Neural cell (in vitro differentiated cells): ENCODE measurements at regions not wholly inside any gene's neighbourhood (a gene's known extent, or its start where the extent isn't known, plus 50 kb on each side); places are given as distances from the start of the nearest gene placed in this dataset.

Source experiments
- H2AFZ ChIP-seq: fragments of 200-600, 300-800 bp; sonication (generic), shearing (Covaris generic); 2 replicates; pipeline ENCODE4 v1.6.0; 2014; ENCODE audit warnings: low read depth, mild to moderate bottlenecking, antibody characterized with exemption, low read length, moderate library complexity
- H3F3A ChIP-seq: fragments of 200-600 bp; shearing (Covaris generic); 2 replicates; pipeline ENCODE4 v1.6.1; 2016; ENCODE audit warnings: mild to moderate bottlenecking, moderate library complexity, mixed read lengths, antibody characterized with exemption, low read length; ENCODE audit not compliant: insufficient read depth, poor library complexity, severe bottlenecking
- H3K27ac ChIP-seq: fragments of 200-600, 300-800 bp; sonication (generic), shearing (Covaris generic); 2 replicates; pipeline ENCODE4 v1.5.1; 2014; ENCODE audit warnings: mild to moderate bottlenecking, low read length, moderate library complexity
- H3K27me3 ChIP-seq: fragments of 300-800, 200-600 bp; sonication (generic), shearing (Covaris generic); 2 replicates; pipeline ENCODE4 v1.6.0; 2014; ENCODE audit warnings: mild to moderate bottlenecking, low read depth, low read length, moderate library complexity; ENCODE audit not compliant: insufficient read depth
- H3K36me3 ChIP-seq: fragments of 300-800, 200-600 bp; sonication (generic), shearing (Covaris generic); 2 replicates; pipeline ENCODE4 v1.5.1; 2014; ENCODE audit warnings: mild to moderate bottlenecking, antibody characterized with exemption, low read length, moderate library complexity; ENCODE audit not compliant: insufficient read depth
- H3K4me2 ChIP-seq: fragments of 300-800, 200-600 bp; sonication (generic), shearing (Covaris generic); 2 replicates; pipeline ENCODE4 v1.6.0; 2014; ENCODE audit warnings: mild to moderate bottlenecking, low read length
- H3K4me3 ChIP-seq: fragments of 300-800, 200-600 bp; sonication (generic), shearing (Covaris generic); 2 replicates; pipeline ENCODE4 v1.5.1; 2014; ENCODE audit warnings: mild to moderate bottlenecking, low read length, moderate library complexity
- H3K79me2 ChIP-seq: fragments of 200-600 bp; shearing (Covaris generic); replicated peaks from 2 replicates; pipeline ENCODE4 v1.6.0; 2014; ENCODE audit warnings: mild to moderate bottlenecking, low read length, moderate library complexity; ENCODE audit not compliant: insufficient read depth
- H3K9ac ChIP-seq: fragments of 300-800, 200-600 bp; sonication (generic), shearing (Covaris generic); 2 replicates; pipeline ENCODE4 v1.6.1; 2016; ENCODE audit warnings: mild to moderate bottlenecking, low read length, mixed read lengths
- H3K9me2 ChIP-seq: fragments of 200-600 bp; shearing (Covaris generic); 2 replicates; pipeline ENCODE4 v1.6.1; 2016; ENCODE audit warnings: mild to moderate bottlenecking, low read length, mixed read lengths; ENCODE audit not compliant: insufficient read depth
- H3K9me3 ChIP-seq: fragments of 200-600, 300-800 bp; sonication (generic), shearing (Covaris generic); 2 replicates; pipeline ENCODE4 v1.6.1; 2016; ENCODE audit warnings: mild to moderate bottlenecking, mixed run types, low read length, moderate library complexity, mixed read lengths
- H4K20me1 ChIP-seq: fragments of 200-600 bp; shearing (Covaris generic); 2 replicates; pipeline ENCODE4 v1.6.1; 2016; ENCODE audit warnings: mild to moderate bottlenecking, mixed run types; ENCODE audit not compliant: insufficient read depth
- CTCF ChIP-seq: fragments of 450-650 bp; IDR thresholded peaks from 2 replicates; pipeline ENCODE4 v1.5.1; 2014; ENCODE audit warnings: antibody characterized with exemption, mild to moderate bottlenecking, moderate library complexity; ENCODE audit not compliant: poor library complexity, severe bottlenecking
- EP300 ChIP-seq: fragments of 450-650 bp; conservative IDR thresholded peaks from 2 replicates; pipeline ENCODE4 v1.6.1; 2014; ENCODE audit warnings: antibody characterized with exemption, mild to moderate bottlenecking, moderate library complexity; ENCODE audit not compliant: poor library complexity, severe bottlenecking
- EZH2 ChIP-seq: fragments of 200-600, 300-800 bp; shearing (Covaris generic), sonication (generic); IDR thresholded peaks from 2 replicates; pipeline ENCODE4 v1.6.1; 2014; ENCODE audit warnings: antibody characterized with exemption, low read length, borderline replicate concordance, mild to moderate bottlenecking; ENCODE audit not compliant: insufficient read depth, poor library complexity, severe bottlenecking
- MXI1 ChIP-seq: fragments of 450-650 bp; conservative IDR thresholded peaks from 2 replicates; pipeline ENCODE4 v1.6.1; 2014; ENCODE audit warnings: antibody characterized with exemption, mild to moderate bottlenecking; ENCODE audit not compliant: poor library complexity, severe bottlenecking
- POLR2AphosphoS5 ChIP-seq: IDR thresholded peaks from 2 replicates; pipeline ENCODE4 v1.6.1; 2012
- RAD21 ChIP-seq: fragments of 450-650 bp; conservative IDR thresholded peaks from 2 replicates; pipeline ENCODE4 v1.6.1; 2014; ENCODE audit warnings: antibody characterized with exemption, mild to moderate bottlenecking, moderate library complexity
- REST ChIP-seq: IDR thresholded peaks from 2 replicates; pipeline ENCODE4 v1.6.1; 2012; ENCODE audit warnings: borderline replicate concordance
- SMC3 ChIP-seq: fragments of 450-650 bp; conservative IDR thresholded peaks from 2 replicates; pipeline ENCODE4 v1.6.1; 2014; ENCODE audit warnings: antibody characterized with exemption, mild to moderate bottlenecking, moderate library complexity; ENCODE audit not compliant: poor library complexity
- TAF1 ChIP-seq: IDR thresholded peaks from 2 replicates; pipeline ENCODE4 v1.6.1; 2012; ENCODE audit warnings: low read depth

GRCh38 chr5:1704676-1705075, 95.0 kb downstream of the MRPL36 start:
- H4K20me1 ChIP-seq: no peaks in the 10 kb centered on the region
- no peak overlapping the region for H3K4me2 ChIP-seq
- no peak for TF ChIP-seq CTCF
- no peak for TF ChIP-seq REST
- TF ChIP-seq POLR2AphosphoS5: no peak
- TF ChIP-seq EZH2: no peak
- no peak for TF ChIP-seq TAF1
- TF ChIP-seq SMC3: no peak
- no peak for TF ChIP-seq MXI1
- no peak for TF ChIP-seq RAD21
- no peak for TF ChIP-seq EP300
- no peaks in the 10 kb centered on the region for H3K9me3 ChIP-seq
- H3K36me3 ChIP-seq: no peaks in the 10 kb centered on the region
- H3K27ac ChIP-seq: no peak overlapping the region
- no peak overlapping the region for H2AFZ ChIP-seq
- H3K79me2 ChIP-seq: no peaks in the 10 kb centered on the region
- H3K27me3 ChIP-seq: no peaks in the 10 kb centered on the region
- no peak overlapping the region for H3K4me3 ChIP-seq
- no peaks in the 10 kb centered on the region for H3F3A ChIP-seq
- no peaks in the 10 kb centered on the region for H3K9me2 ChIP-seq
- H3K9ac ChIP-seq: no peak overlapping the region

GRCh38 chr5:1704266-1704665, 95.4 kb downstream of the MRPL36 start:
- Histone ChIP-seq H3K79me2 (no peaks in the 10 kb centered on the region), H3K36me3 (no peaks in the 10 kb centered on the region), H3F3A (no peaks in the 10 kb centered on the region), H3K4me3 (no peak overlapping the region), H3K4me2 (no peak overlapping the region), H4K20me1 (no peaks in the 10 kb centered on the region), H3K27me3 (no peaks in the 10 kb centered on the region), H3K27ac (no peak overlapping the region), H3K9me2 (no peaks in the 10 kb centered on the region), H3K9ac (no peak overlapping the region), H2AFZ (no peak overlapping the region), H3K9me3 (no peaks in the 10 kb centered on the region)
- no peak for TF ChIP-seq MXI1
- no peak for TF ChIP-seq SMC3
- TF ChIP-seq CTCF: no peak
- TF ChIP-seq REST: no peak
- no peak for TF ChIP-seq EP300
- no peak for TF ChIP-seq EZH2
- no peak for TF ChIP-seq TAF1
- no peak for TF ChIP-seq RAD21
- no peak for TF ChIP-seq POLR2AphosphoS5
